ENCODE measurements at regions not wholly inside any gene's neighbourhood (a gene's known extent, or its start where the extent isn't known, plus 50 kb on each side); places are given as distances from the start of the nearest gene placed in this dataset.

DNA sequence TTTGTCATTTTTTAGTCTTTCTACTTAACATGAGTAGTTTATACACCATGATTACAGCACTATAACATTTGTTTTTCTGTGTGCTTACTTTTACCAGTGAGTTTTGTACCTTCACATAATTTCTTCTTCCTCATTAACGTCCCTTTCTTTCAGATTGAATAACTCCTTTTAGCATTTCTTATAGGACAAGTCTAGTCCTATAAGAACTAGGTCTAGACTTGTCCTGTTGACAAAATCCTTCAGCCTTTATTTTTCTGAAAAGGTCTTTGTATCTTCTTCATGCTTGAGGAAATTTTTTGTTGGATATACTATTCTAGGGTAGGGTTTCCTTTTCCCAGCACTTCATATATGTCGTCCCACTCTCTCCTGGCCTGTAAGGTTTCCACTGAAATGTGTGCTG, 253.3 kb upstream of the ARHGAP24 start:
- POLR2A ChIA-PET = no interaction called here
- H3K9me1 ChIP-seq (replicated peaks; ENCODE audit: control insufficient read depth, extremely low read depth, insufficient read depth, low read length) = no peaks in the 10 kb centered on the region
- H3K9ac ChIP-seq (replicated peaks; ENCODE audit: extremely low read depth, insufficient read depth, low read length) = no peak overlapping the region
- H3K4me3 ChIP-seq (replicated peaks in 1 of 3; ENCODE audit: insufficient read depth in 1 of 3, low read depth in 1 of 3, low read length in 3 of 3) = no peak overlapping the region
- dilution Hi-C loops (cut with MboI; ENCODE audit: extremely low pct_ligation_motif_present, low sequenced_read_pairs) = no loop called here
- H3K79me2 ChIP-seq (ENCODE audit: control insufficient read depth, insufficient read depth, low read length) = no peaks in the 10 kb centered on the region
- BruUV-seq (replicated peaks) = no TSS peak
- no peaks in the 10 kb centered on the region for H4K20me1 ChIP-seq (replicated peaks; ENCODE audit: control insufficient read depth, extremely low read depth, insufficient read depth, low read length)
- H3K27ac ChIP-seq (ENCODE audit: insufficient read depth, low read depth, low read length) = no peak overlapping the region
- H3K4me2 ChIP-seq (ENCODE audit: insufficient read depth, low read length) = no peak overlapping the region
- CTCF ChIA-PET = no interaction called here
- H3K4me1 ChIP-seq (ENCODE audit: control insufficient read depth, extremely low read depth, insufficient read depth, low read length) = no peaks in the 10 kb centered on the region
- no peak overlapping the region for H2AFZ ChIP-seq (ENCODE audit: low read depth, low read length)
- no peak for FAIRE-seq
- DNase-seq (ENCODE audit: low read depth, low spot score) = no peak
- no peaks in the 10 kb centered on the region for H3K36me3 ChIP-seq (ENCODE audit: control insufficient read depth in 2 of 2, extremely low read depth in 1 of 2, insufficient read depth in 2 of 2, low read length in 2 of 2)
- TF ChIP-seq POLR2AphosphoS5 (IDR thresholded peaks at IDR 0.05; ENCODE audit: insufficient read depth, low read depth, low read length) = no peak
- TF ChIP-seq CTCF (IDR thresholded peaks at IDR 0.05; ENCODE audit: extremely low read depth in 1 of 2, insufficient read depth in 1 of 2, low read depth in 1 of 2, low read length in 2 of 2) = no peak
- no peak for TF ChIP-seq EZH2 (IDR thresholded peaks at IDR 0.05; ENCODE audit: borderline replicate concordance, low read depth, low read length, severe bottlenecking)
- no peak for TF ChIP-seq POLR2A (IDR thresholded peaks at IDR 0.05; ENCODE audit: low read depth, low read length)
- intact Hi-C loops (cut with micrococcal nuclease) = no loop called here
- H3K27me3 ChIP-seq (ENCODE audit: control insufficient read depth in 2 of 2, insufficient read depth in 2 of 2, low read length in 2 of 2) = no peaks in the 10 kb centered on the region
- no peaks in the 10 kb centered on the region for H3K9me3 ChIP-seq (replicated peaks; ENCODE audit: control insufficient read depth, insufficient read depth, low read length)

- H3K4me3 ChIP-seq (replicated peaks in 1 of 3; ENCODE audit: insufficient read depth in 1 of 3, low read depth in 1 of 3, low read length in 3 of 3) = no peak overlapping the region
These were observed 252.4 kb upstream of the ARHGAP24 start for GRCh38 chr4:85222561-85222960.

More at GRCh38 chr4:85222561-85222960, 252.4 kb upstream of the ARHGAP24 start:
- H3K36me3 ChIP-seq (ENCODE audit: control insufficient read depth in 2 of 2, extremely low read depth in 1 of 2, insufficient read depth in 2 of 2, low read length in 2 of 2) = no peaks in the 10 kb centered on the region
- DNase-seq (ENCODE audit: low read depth, low spot score) = no peak
- no peaks in the 10 kb centered on the region for H4K20me1 ChIP-seq (replicated peaks; ENCODE audit: control insufficient read depth, extremely low read depth, insufficient read depth, low read length)
- no TSS peak for BruUV-seq (replicated peaks)
- no peaks in the 10 kb centered on the region for H3K27me3 ChIP-seq (ENCODE audit: control insufficient read depth in 2 of 2, insufficient read depth in 2 of 2, low read length in 2 of 2)
- dilution Hi-C loops (cut with MboI; ENCODE audit: extremely low pct_ligation_motif_present, low sequenced_read_pairs) = no loop called here
- H3K27ac ChIP-seq (ENCODE audit: insufficient read depth, low read depth, low read length) = no peak overlapping the region
- no peaks in the 10 kb centered on the region for H3K79me2 ChIP-seq (ENCODE audit: control insufficient read depth, insufficient read depth, low read length)
- H3K4me2 ChIP-seq (ENCODE audit: insufficient read depth, low read length) = no peak overlapping the region
- TF ChIP-seq POLR2A (IDR thresholded peaks at IDR 0.05; ENCODE audit: low read depth, low read length) (no peak), GATA2 (IDR thresholded peaks at IDR 0.05; ENCODE audit: insufficient read depth, insufficient read length, low read depth, low read length) (no peak), FOS (IDR thresholded peaks at IDR 0.05; ENCODE audit: borderline replicate concordance, insufficient read depth, low read length) (no peak), MAX (IDR thresholded peaks at IDR 0.05; ENCODE audit: insufficient read depth, insufficient read length) (no peak), MYC (IDR thresholded peaks at IDR 0.05; ENCODE audit: low read depth, low read length) (no peak), EZH2 (IDR thresholded peaks at IDR 0.05; ENCODE audit: borderline replicate concordance, low read depth, low read length, severe bottlenecking) (no peak), JUN (IDR thresholded peaks at IDR 0.05; ENCODE audit: borderline replicate concordance, insufficient read depth, insufficient read length, low read depth) (no peak), CTCF (IDR thresholded peaks at IDR 0.05; ENCODE audit: extremely low read depth in 1 of 2, insufficient read depth in 1 of 2, low read depth in 1 of 2, low read length in 2 of 2) (no peak), POLR2AphosphoS5 (IDR thresholded peaks at IDR 0.05; ENCODE audit: insufficient read depth, low read depth, low read length) (no peak)
- POLR2A ChIA-PET = no interaction called here
- no peak overlapping the region for H3K9ac ChIP-seq (replicated peaks; ENCODE audit: extremely low read depth, insufficient read depth, low read length)
- no peak overlapping the region for H2AFZ ChIP-seq (ENCODE audit: low read depth, low read length)
- CTCF ChIA-PET = no interaction called here
- intact Hi-C loops (cut with micrococcal nuclease) = no loop called here
- no peaks in the 10 kb centered on the region for H3K4me1 ChIP-seq (ENCODE audit: control insufficient read depth, extremely low read depth, insufficient read depth, low read length)
- no peaks in the 10 kb centered on the region for H3K9me3 ChIP-seq (replicated peaks; ENCODE audit: control insufficient read depth, insufficient read depth, low read length)
- no peaks in the 10 kb centered on the region for H3K9me1 ChIP-seq (replicated peaks; ENCODE audit: control insufficient read depth, extremely low read depth, insufficient read depth, low read length)
- FAIRE-seq = no peak
